ENCODE measurements at regions not wholly inside any gene's neighbourhood (a gene's known extent, or its start where the extent isn't known, plus 50 kb on each side); places are given as distances from the start of the nearest gene placed in this dataset.

DNA sequence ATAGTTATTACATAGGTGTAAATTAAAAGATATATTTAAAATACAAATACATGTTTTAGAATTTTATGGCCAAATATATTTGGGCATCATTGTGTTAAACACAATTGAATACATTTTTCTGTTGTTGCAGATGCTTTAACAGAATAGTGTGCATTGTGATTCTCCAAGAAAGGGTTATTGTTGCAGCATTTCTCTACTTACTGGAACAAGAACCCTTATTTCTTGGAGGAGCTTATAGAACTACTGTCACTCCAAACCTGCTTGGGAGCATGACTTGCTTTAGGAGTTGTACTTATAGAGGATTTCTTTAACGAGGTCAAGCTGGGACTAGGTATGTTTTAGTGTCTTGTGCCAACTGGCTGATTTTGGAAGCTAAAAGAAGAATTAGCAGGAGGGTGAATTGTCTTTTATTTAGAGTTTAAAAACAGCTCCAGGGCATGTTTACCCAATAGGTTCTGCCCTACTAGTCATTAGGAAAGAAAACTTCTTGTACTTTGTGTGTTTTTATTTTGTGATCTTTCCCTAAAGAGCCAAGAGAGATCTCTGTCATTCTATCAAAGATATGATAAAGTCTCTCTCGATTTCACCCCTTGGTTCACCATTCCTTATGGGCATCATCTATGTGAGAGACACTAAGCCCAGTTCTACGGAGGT is 279.8 kb upstream of the SALL1 start:
- no peak overlapping the region for H3K27ac ChIP-seq (ENCODE audit: low read length)
- WGBS (ENCODE audit: insufficient coverage), result 67% methylated on average over 1 of the region's 3 CpGs

DNA sequence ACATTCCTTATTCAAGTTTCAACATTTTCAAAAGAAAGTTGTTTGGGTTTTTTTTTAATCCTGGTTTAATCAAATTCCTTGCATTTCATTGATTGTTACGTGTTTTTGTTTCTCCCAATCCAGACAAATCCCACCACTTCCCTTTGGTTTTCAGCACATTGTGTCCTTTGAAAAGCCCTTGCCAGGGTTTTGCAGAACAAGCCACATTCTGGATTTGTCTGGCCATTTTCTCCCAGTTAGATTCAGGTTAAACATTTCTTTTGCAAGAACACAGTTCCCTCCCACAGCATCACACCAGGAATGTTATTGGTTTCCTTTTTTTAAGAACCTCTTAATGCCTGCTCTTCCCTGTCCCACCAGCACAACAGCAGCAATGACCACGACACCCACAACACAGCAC is 278.0 kb upstream of the SALL1 start:
- no peaks in the 10 kb centered on the region for H3K36me3 Mint-ChIP-seq
- no peak for DNase-seq
- no peak overlapping the region for H3K27ac Mint-ChIP-seq
- intact Hi-C loops (cut with micrococcal nuclease), result no loop called here
- H3K4me1 Mint-ChIP-seq, result no peaks in the 10 kb centered on the region
- 86% methylated on average over 1 of the region's 2 CpGs for WGBS (ENCODE audit: insufficient coverage)
- ATAC-seq, result no peak
- peaks cover 3 to 12% of the 10 kb centered on the region in 2 donors for H3K9me3 Mint-ChIP-seq
- no peak overlapping the region for H3K4me3 ChIP-seq (ENCODE audit: low read length)
- TF ChIP-seq, protein P1, sequence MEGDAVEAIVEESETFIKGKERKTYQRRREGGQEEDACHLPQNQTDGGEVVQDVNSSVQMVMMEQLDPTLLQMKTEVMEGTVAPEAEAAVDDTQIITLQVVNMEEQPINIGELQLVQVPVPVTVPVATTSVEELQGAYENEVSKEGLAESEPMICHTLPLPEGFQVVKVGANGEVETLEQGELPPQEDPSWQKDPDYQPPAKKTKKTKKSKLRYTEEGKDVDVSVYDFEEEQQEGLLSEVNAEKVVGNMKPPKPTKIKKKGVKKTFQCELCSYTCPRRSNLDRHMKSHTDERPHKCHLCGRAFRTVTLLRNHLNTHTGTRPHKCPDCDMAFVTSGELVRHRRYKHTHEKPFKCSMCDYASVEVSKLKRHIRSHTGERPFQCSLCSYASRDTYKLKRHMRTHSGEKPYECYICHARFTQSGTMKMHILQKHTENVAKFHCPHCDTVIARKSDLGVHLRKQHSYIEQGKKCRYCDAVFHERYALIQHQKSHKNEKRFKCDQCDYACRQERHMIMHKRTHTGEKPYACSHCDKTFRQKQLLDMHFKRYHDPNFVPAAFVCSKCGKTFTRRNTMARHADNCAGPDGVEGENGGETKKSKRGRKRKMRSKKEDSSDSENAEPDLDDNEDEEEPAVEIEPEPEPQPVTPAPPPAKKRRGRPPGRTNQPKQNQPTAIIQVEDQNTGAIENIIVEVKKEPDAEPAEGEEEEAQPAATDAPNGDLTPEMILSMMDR (IDR thresholded peaks at IDR 0.05), result no peak
- no peaks in the 10 kb centered on the region for H3K36me3 ChIP-seq (ENCODE audit: control insufficient read depth, insufficient read depth, low read length)
- H3K4me3 Mint-ChIP-seq, result no peak overlapping the region
- H3K27me3 ChIP-seq (ENCODE audit: control insufficient read depth, insufficient read depth, low read length), result no peaks in the 10 kb centered on the region
- H3K27ac ChIP-seq (ENCODE audit: low read length), result no peak overlapping the region
- H3K27me3 Mint-ChIP-seq (ENCODE audit: low read depth in 2 of 2), result no peaks in the 10 kb centered on the region
- no peaks in the 10 kb centered on the region for H3K4me1 ChIP-seq (ENCODE audit: control insufficient read depth, insufficient read depth, low read length)
- peaks cover 6% of the 10 kb centered on the region for H3K9me3 ChIP-seq (ENCODE audit: control insufficient read depth, insufficient read depth, low read length)

More for the DNA sequence above, 279.8 kb upstream of the SALL1 start:
- DNase-seq (no peak), ATAC-seq (no peak)
- H3K27me3 ChIP-seq (ENCODE audit: control insufficient read depth, insufficient read depth, low read length), result no peaks in the 10 kb centered on the region
- Mint-ChIP-seq H3K4me1 (no peaks in the 10 kb centered on the region), H3K27me3 (ENCODE audit: low read depth in 2 of 2) (no peaks in the 10 kb centered on the region), H3K36me3 (no peaks in the 10 kb centered on the region), H3K27ac (no peak overlapping the region), H3K9me3 (peaks cover 3 to 12% of the 10 kb centered on the region in 2 donors), H3K4me3 (no peak overlapping the region)
- TF ChIP-seq, protein P1 (IDR thresholded peaks at IDR 0.05), result no peak
- peaks cover 6% of the 10 kb centered on the region for H3K9me3 ChIP-seq (ENCODE audit: control insufficient read depth, insufficient read depth, low read length)
- no peak overlapping the region for H3K4me3 ChIP-seq (ENCODE audit: low read length)
- no peaks in the 10 kb centered on the region for H3K36me3 ChIP-seq (ENCODE audit: control insufficient read depth, insufficient read depth, low read length)
- intact Hi-C loops (cut with micrococcal nuclease), result no loop called here
- no peaks in the 10 kb centered on the region for H3K4me1 ChIP-seq (ENCODE audit: control insufficient read depth, insufficient read depth, low read length)

DNA sequence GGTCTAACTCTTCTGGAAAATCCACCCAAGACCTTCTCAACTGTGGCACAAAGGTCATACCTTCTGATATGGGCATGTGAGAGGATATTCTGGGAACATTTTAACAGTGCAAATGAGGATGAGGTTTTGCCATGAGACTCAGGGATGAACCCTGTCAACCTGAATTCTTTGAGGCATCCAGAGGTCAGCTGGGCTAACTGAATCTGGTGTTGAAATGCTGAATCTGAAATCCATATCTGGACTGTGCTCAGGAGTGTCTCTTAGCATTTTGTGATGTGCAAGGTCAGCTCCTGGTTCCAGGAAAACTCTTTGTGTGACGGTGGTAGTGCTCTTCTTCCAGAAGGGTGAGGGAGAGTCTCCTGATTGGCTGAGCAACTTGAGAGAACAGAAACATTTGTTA is 276.0 kb upstream of the SALL1 start:
- Histone ChIP-seq H3K27me3 (ENCODE audit: control insufficient read depth, insufficient read depth, low read length) (no peaks in the 10 kb centered on the region), H3K36me3 (ENCODE audit: control insufficient read depth, insufficient read depth, low read length) (no peaks in the 10 kb centered on the region), H3K4me3 (ENCODE audit: low read length) (no peak overlapping the region), H3K4me1 (ENCODE audit: control insufficient read depth, insufficient read depth, low read length) (no peaks in the 10 kb centered on the region), H3K27ac (ENCODE audit: low read length) (no peak overlapping the region), H3K9me3 (ENCODE audit: control insufficient read depth, insufficient read depth, low read length) (peaks cover 6% of the 10 kb centered on the region)
- no peaks in the 10 kb centered on the region for H3K4me1 Mint-ChIP-seq
- no peaks in the 10 kb centered on the region for H3K36me3 Mint-ChIP-seq
- no peak overlapping the region for H3K27ac Mint-ChIP-seq
- no peaks in the 10 kb centered on the region for H3K27me3 Mint-ChIP-seq (ENCODE audit: low read depth in 2 of 2)
- ATAC-seq, result no peak
- TF ChIP-seq, protein P1 (IDR thresholded peaks at IDR 0.05), result no peak
- intact Hi-C loops (cut with micrococcal nuclease), result no loop called here
- H3K9me3 Mint-ChIP-seq, result peaks cover 3 to 12% of the 10 kb centered on the region in 2 donors
- no peak overlapping the region for H3K4me3 Mint-ChIP-seq
- 75% methylated on average over 1 of the region's 1 CpG for WGBS (ENCODE audit: insufficient coverage)
- DNase-seq, result no peak

DNA sequence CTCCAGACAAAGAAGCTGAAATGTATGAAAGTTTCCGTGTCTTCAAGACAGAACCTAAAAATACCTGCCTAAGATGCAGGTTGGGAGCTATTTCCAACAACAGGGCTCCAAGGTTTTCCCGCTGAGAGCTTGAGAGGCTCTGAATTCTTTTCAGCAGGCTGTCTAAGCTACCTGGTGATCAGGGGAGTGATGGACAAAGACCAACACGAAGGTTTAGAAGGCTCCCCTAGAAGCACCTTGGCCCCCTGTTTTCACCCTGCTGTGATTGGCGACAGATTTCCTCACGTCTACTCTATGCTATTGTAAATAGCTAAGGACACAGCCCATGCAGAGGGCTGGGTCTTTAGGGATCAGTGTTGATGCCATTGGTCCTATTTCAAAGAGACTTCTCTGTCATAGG is 275.2 kb upstream of the SALL1 start:
- WGBS (ENCODE audit: insufficient coverage), result 45% methylated on average over 5 of the region's 5 CpGs
- Mint-ChIP-seq H3K36me3 (no peaks in the 10 kb centered on the region), H3K9me3 (peaks cover 3 to 10% of the 10 kb centered on the region in 2 donors), H3K4me3 (no peak overlapping the region), H3K4me1 (no peaks in the 10 kb centered on the region), H3K27me3 (ENCODE audit: low read depth in 2 of 2) (no peaks in the 10 kb centered on the region), H3K27ac (no peak overlapping the region)
- no peaks in the 10 kb centered on the region for H3K36me3 ChIP-seq (ENCODE audit: control insufficient read depth, insufficient read depth, low read length)
- DNase-seq, result no peak
- H3K27ac ChIP-seq (ENCODE audit: low read length), result no peak overlapping the region
- H3K4me3 ChIP-seq (ENCODE audit: low read length), result no peak overlapping the region
- H3K4me1 ChIP-seq (ENCODE audit: control insufficient read depth, insufficient read depth, low read length), result no peaks in the 10 kb centered on the region
- intact Hi-C loops (cut with micrococcal nuclease), result no loop called here
- TF ChIP-seq, protein P1 (IDR thresholded peaks at IDR 0.05), result no peak
- H3K9me3 ChIP-seq (ENCODE audit: control insufficient read depth, insufficient read depth, low read length), result peaks cover 6% of the 10 kb centered on the region
- no peak for ATAC-seq
- H3K27me3 ChIP-seq (ENCODE audit: control insufficient read depth, insufficient read depth, low read length), result no peaks in the 10 kb centered on the region
